HG02642 (cell line): ENCODE measurements at regions not wholly inside any gene's neighbourhood (a gene's known extent, or its start where the extent isn't known, plus 50 kb on each side); places are given as distances from the start of the nearest gene placed in this dataset.

Experiments used
- ATAC-seq: cut with Tn5 transposase; IDR thresholded peaks from one replicate; pipeline ENCODE4 v1.9.1; 2021; ENCODE audit warnings: mild to moderate bottlenecking; ENCODE audit not compliant: unreplicated experiment, poor library complexity

DNA sequence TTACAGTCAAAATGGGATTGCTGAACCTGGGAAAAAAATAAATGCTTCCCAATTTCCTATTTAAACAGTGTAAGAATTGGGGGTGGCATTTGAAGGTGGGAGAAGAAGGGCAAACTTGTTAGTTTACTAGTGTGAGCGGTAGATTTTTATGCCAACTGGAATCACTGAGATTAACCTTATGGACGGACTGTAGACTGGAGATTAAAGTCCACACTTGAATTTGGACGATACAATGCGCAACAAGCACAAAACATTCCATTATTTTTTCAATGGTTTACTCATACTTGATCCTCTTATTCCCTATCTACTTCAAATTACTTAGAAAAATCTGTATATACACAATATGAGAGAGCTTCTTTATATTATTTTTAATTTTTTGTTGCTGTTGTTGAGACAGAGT, 269.6 kb upstream of the KLF14 start:
- no peak for ATAC-seq

- ATAC-seq: no peak
Measured at GRCh38 chr7:131004371-131004770, 270.4 kb upstream of the KLF14 start.

GRCh38 chr7:131007439-131008330, 273.7 kb upstream of the KLF14 start:
- ATAC-seq: peak; percentile 48

GRCh38 chr7:131008840-131009711, 275.1 kb upstream of the KLF14 start:
- no peak for ATAC-seq

DNA sequence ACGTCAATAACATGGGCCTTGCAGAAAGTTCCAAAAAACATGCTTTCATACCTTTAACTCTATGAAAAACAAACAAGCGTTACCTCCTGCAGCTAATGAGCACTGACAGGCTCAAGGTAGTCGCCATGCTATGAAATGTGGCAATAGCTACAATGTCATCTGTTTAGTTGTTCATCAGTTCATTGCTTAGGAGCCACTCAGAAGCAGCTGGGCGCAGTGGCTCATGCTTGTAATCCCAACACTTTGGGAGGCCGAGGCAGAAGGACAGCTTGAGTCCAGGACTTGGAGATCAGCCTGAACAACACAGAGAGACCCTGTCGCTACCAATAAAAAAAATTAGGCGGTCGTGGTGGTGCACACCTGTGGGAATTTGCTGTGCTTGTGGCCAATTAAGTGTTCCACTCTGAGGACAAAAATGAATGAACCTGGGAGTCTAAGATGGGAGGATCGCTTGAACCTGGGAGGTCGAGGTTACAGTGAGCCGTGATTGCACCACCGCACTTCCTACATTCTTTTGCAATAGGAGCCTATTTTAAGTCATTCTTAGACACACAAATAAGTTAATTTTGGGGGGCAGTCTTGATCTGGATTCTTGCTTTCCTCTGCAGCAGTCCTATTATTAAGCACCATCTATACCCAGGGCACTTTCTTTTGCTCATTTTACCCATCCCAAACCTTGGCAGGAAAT, 276.2 kb upstream of the KLF14 start:
- ATAC-seq: no peak

GRCh38 chr7:131010717-131011431, 276.9 kb upstream of the KLF14 start:
- no peak for ATAC-seq

DNA sequence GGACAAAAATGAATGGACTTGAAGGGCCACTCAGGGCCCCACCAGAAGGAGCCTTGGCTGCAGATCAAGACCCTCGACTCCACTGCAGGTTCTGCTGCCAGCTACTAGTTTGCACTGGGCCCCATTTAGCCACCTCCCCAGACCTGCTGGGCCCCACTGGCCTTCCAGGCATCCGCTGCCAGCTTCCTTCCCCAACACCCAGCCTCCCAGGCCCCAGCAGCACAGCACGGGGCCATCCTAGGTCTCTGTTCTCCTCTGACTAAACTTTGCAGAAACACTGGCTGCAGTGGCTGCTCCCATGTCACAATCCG, 277.4 kb upstream of the KLF14 start:
- no peak for ATAC-seq

DNA sequence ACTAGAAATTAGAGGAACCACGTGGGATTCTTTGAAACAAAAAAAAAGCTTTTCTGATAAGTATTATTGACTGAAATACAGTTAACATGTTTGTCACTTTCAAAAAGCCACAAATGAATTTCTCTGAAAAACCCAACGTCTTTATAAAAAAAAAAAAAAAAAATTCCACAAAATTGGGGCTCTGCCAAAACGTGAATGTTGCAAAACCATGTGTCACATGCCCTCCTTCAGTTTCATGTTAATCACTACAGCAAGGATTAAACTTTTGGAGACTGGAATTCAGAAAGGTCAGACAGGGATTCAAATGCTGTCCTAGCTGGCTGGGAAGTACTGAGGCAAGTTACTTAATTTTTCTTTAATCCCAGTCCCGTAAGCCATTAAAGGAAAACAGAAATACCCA, 278.0 kb upstream of the KLF14 start:
- no peak for ATAC-seq

DNA sequence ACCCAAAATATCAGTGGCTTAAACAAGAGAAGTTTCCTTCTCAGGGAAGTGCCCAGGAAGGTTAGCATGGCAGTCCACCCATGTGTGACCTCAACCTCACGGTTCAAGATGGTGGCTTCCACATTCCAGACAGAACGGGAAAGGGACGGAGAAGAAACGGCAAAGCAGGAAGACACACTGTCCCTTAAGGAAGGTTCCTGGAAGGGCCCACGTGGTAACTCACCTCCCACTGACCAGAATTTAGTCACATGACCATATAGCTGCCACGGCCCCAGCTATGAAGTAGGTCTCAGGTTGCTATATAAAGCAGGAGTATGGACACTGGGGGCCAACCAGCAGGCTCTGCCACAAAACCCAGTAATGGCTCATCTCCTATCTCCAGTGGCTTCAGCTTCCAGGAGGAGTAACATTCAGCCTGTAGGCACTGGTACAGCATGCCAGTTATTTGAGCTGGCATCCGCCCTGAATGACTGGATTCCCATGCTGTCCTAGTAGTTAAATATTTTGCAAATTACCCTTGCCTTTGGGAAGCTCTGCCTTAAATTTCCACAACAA, 278.5 kb upstream of the KLF14 start:
- ATAC-seq: no peak

DNA sequence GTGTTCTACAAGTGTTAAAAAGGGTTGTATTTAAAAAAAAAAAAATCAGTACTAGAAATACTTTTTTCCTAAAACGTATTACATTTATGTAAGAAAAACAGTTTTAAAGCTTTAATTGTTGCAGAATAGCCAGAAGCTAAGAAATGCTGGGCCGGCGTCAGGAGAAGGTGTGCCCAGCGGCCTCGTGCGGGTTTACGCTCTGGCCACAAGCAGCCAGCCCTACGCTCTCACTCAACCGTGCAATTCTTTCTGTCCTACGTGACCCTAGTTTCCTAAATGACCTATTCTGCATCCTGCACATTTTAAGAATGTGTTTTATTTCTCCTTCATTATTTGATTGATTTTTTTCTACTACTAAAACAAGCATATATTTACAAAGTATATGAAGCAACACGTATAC, 279.7 kb upstream of the KLF14 start:
- no peak for ATAC-seq

DNA sequence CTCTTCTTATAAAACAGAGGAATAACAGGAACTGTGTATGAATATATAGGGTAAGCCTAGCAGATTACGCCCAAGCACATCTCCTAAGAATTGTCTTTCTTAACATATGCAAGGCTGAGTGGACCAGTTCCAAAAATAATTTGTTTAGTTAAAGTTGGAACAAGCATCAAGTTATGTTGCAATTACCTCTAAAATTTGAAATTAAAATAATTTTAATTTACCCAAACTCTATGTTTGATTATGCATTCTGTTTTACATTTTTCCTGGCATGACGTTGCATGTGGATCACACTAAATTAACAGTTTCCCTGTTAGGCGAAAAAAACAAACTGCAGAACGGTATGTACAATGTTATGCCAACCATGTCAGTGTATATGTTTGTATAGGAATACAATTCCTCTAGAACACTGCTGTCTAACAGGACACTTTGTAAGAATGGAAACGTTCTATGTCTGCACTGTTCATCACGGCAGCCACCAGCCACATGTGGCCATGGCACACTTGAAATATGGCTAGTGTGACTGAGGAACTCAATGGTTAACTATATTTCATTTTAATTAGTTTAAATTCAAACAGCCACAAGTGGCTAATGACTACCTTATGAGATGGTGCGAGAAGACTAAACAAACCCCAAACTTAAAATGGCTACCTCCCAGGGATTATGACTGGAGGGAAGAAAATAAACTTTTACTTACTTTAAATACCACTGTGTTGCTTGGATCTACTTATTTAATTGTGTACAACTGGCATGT, 281.1 kb upstream of the KLF14 start:
- no peak for ATAC-seq

- no peak for ATAC-seq
Measured at GRCh38 chr7:131015657-131015958, 281.6 kb upstream of the KLF14 start.

GRCh38 chr7:131016230-131016629, 282.2 kb upstream of the KLF14 start:
- ATAC-seq: no peak

GRCh38 chr7:131019351-131019750, 285.3 kb upstream of the KLF14 start:
- no peak for ATAC-seq

DNA sequence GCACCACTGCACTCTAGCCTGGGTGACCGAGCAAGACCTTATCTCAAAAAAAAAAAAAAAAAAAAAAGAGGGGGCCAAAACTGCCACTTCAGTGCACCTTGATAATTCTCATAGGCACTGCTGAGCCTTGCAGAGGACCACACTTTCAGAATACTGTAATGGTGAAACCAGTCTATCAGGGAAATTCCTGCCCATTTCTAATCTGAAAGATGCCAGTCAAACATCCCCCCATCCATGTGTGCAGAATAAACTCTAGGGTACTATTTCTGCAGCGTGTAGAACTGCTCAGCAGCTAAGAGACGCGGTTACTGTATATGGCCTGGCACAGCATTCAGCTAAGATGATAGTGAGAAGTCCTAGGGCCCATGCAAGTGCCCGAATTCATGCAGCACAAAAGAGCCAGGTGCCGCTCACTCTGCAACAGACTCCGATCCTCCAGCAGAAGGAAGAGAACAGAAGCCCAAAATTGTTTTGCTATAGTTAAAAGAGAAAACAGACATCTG, 286.8 kb upstream of the KLF14 start:
- peak; percentile 44 for ATAC-seq

GRCh38 chr7:131021460-131021859, 287.5 kb upstream of the KLF14 start:
- ATAC-seq: peak; percentile 58

DNA sequence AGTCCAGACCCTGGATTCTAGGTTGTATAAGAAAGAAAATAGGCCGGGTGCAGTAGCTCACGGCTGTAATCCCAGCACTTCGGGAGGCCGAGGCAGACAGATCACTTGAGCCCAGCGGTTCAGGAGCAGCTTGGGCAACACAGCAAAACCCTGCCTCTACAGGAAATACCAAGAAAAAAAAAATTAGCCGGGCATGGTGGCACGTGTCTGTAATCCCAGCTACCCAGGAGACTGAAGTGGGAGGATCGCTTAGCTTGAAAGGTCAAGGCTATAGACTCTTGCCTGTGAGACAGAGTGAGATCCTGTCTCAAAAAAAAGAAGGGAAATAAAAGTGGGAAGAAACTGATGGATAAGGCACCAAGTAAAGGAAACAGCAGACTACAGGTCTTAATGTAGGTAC, 287.9 kb upstream of the KLF14 start:
- ATAC-seq: no peak

DNA sequence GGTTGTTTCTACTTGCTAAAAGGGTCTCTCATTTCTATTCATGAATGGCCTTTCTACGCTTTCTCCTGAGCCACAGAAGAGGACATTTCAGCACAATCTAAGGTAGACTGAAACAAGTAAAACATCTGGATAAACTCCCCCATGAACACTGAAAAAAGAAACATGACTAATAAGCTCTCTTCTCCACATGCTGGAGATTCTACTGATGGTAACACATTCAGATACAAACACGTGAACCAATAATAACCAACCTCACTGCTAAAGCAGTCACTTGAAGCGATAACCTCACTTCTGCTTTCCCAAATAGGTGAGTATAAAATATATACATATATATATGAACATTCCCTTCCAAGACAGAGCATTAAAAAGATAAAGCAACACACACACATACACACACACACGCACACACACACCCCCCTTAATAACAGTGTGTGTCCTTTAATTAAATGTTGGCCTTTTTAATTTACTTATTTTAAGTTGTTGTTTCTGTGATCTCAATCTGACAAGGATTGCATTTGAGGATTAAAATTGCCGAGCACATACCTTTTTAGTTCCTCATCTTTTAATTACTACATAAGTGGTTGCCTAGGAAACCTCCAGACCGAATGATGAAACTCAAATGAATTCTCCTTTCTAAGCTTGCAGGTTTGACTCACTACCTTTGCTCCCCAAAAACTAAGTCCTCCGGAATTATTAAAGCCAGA, 292.4 kb upstream of the KLF14 start:
- ATAC-seq: no peak

- ATAC-seq: peak; percentile 27
Measured at GRCh38 chr7:131027287-131027773, 293.3 kb upstream of the KLF14 start.
